HG03342 (cell line): ENCODE measurements at regions not wholly inside any gene's neighbourhood (a gene's known extent, or its start where the extent isn't known, plus 50 kb on each side); places are given as distances from the start of the nearest gene placed in this dataset.

ENCODE experiments used
- ATAC-seq: cut with Tn5 transposase; IDR thresholded peaks from one replicate; pipeline ENCODE4 v1.9.1; 2021; ENCODE audit warnings: mild to moderate bottlenecking, moderate library complexity; ENCODE audit not compliant: unreplicated experiment

DNA sequence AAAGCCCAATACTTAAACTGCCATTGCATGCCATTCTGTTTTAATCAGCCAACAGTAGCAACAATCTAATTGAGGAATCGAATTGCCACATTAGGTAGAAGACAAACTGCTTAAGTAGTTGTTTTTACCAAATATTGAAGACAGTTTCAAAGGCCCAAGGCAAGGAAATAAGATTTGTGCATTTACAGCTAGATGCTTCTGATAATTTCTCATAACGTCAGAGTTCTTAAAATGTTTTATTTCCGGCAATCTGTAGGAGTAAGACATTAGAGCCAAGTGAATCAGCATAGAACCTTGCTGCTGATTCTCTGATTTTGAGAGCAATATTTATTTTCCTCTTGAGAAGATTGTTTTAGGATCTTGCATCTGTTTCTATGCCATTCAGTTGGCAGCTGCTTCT is 174.3 kb downstream of the RBM43 start:
- no peak for ATAC-seq

DNA sequence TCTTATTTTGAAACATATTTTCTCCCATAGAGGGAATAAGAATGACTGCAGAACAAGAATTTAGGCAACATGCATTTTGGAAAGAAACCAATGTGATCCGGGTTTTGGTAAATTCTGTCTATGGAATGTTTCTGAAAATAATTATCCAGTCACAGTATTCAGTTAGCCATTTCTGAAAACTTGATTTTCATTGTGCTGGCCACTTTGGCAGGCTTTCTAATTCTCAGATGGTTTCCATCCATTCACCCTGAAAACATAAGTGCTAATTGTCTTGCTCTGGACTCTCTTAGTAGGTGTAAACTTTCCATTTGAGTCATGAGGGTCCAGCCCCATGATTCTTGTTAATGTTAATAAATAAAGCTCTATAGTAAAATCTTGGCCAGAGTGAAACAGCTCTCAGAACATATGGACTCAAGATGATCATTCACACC is 176.5 kb downstream of the RBM43 start:
- ATAC-seq = no peak

DNA sequence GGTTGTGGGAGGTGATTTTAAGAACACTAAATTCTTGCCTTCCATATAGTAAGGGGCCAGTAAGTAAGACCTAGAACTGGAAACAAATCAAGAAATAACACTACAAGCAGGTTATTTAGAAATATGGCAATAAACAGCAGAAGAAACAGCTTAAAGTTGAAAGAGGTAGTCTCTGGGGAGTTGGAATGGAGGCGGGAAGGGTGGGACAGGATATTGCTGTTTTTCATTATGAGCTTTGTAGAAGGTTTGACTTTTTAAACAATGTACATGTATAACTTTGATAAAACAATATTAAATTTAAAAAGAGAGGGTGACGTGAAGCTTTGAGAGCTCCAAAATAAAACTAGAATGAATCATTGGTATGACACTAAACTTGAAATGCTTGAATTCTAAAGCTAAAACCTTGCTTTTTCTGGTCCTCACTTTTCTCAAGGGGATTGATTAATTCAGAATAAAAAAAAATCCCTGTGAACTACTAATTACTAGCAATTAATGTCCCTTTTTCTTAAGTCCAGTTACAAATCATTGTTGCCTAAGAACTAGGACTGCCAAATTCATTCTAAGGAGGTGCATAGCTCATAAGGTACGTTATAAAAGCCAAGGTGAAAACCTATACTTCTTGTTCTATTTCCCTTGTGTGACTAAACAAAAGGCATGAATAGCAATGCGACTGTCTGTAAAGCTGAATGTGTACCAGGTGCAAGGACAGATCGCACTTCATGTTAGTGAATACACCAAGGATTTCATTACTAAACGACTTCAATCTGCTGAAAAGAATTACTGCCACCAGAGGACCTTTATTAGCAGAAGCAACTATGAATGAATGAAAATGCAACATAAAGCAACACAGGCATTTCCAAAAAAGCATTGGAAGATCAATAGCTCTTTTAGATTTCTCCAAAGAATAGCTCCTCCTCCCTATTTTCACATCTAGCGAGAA is 177.5 kb downstream of the RBM43 start:
- ATAC-seq = no peak

DNA sequence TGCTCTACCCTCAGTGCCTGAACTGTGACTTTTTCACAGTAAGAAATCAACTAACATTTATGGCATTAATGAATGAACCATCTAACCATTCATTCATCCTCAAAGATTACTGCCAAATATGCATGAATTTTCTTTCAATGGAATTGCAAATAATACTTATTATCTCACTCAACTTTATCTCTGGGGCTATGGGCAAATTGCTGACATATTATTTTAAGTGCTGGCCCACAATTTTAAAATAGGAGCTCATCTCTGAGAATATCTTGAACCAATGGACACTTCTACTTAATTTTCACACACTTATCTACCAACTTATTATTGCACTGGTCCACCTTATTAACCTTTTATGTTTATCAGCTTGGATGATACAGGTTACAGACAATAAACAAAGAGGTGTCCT is 182.8 kb downstream of the RBM43 start:
- ATAC-seq = no peak

DNA sequence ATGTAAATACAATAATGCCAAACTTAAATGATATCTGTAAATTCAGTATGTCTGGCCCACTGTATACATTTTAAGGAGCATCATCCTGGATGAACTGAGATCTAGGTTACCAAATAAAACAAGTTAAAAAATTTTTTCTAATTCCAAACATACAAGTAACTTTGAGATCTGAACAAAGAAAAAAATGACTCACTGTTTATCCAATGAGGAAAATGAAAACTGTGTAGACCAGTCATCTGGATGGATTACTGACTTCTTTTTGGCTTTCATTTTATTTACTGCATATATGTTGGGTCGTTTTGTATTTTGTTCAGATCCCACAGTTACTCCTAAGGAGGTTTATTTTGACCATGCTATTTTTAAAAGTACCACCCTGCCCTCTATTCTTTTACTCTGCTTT is 189.8 kb downstream of the RBM43 start:
- ATAC-seq = no peak

DNA sequence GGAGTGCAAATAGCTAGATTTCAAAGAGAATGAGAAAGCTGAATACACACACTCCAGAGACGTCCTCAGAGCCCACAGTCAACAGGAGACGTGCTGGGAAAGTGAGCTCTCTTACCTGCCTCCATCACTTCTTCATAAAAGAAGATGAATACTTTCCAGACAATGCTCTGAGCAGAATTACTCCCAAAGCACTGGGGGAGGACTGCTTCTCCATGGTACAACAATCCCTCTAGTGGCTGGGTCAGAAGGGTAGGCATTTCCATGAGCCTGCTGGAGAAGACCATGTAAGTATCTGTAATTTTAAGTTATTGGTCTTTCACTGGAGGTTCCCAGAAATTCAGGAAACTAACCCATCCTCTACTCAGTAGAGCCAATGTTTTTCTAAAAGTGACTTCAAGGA is 190.3 kb downstream of the RBM43 start:
- no peak for ATAC-seq

DNA sequence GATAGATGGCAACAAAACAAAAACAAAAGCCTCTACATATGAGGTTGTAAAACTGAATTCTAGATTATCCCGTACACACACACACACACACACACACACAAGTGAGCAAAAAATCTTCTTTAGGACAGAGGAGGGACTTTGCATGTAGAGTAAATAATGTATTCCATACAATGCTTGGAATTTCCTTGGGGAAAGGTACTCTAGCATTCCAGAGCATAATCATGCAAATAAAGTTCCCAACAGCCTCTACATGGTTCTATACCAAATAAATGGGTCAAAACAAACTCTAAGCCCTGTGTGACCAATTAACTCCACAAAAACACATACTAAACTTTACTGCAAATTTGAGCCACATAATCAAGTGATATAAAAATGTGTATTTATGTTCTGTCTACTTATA is 191.4 kb downstream of the RBM43 start:
- no peak for ATAC-seq

DNA sequence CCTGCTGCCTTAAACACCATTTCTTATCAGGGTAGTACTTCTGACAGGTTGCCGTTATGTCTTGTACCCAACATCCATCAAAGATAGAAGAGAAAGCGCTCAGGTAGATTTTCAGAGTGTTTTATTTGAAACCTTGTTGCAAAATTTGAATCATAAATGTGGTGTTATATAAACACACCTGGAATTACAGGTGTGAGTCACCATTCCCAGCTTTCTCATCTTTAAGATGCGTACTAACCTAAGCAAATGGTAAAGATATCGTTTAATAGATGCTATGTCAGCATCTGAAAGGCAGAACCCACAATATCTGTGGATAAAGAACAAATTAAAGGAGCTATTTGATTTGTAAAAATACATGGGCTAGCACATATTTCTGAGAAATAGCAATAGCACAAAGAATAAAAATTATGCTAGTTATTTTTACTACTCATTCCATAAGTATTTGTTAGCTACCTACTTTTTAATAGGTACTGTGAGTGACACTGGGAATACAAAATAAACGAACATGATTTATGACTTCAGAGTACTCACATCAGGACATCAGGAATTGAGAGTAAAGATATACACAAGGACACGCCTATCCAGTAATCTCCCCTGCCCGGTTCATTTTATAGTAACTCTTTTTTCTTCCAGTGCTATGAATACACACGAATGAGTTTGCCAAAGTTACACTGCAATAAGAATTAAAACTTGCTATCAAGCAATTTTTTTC is 193.8 kb downstream of the RBM43 start:
- ATAC-seq = no peak

DNA sequence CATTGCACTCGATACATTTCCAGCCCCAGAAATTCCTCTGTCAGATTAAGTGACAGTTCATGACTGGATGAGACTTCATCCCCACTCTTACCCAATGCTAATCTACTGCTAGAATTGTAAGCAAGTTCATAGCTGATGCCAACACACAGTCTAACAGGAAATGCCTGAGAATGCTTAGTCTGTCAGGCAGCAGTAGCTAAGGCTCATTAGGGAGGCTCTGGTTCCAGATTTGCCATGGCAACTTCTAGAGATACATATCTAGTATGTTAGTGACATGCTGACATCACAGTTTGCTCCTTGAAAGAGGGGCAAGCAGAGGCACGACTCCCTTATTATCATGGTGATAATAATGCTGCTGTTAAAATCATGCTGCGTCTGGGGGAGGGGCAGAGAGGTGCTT is 198.4 kb downstream of the RBM43 start:
- ATAC-seq = no peak

DNA sequence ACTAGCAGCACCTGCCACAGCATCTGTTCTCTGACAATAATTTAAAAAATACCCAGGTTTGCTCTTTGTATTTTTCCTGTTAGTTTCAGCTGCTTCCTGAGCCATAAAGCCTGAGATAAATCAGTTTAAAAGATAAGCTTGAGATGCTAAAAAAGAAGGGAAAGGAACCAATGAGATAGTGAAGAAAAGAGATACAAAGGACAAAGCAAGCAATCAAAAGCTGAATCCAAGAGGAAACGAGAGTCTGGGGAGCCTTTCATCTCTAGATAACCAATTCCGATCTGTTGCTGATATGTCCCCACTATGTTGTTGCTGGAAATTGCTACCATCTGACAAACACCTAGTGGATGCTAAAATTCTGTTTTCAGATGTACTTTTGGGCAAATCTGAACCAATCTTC is 201.4 kb downstream of the RBM43 start:
- ATAC-seq = no peak

DNA sequence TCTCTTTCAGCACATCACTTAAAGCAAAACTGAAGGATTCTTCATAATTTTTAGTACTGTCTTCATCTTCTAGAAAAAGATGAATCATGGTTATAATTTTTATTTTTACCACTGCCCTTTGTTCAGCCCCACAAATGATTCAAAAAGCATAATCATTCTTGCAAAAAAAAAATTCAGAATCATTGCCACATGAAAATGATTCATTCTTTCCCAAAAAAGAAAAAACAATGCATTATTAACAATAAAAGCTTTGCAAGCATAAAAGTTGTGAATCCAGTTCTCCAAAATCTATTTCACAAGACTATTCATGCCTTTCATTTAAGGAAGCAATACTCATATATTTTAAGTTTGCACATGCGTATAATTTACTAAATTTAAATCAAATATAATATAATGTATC is 204.8 kb downstream of the RBM43 start:
- ATAC-seq = no peak

DNA sequence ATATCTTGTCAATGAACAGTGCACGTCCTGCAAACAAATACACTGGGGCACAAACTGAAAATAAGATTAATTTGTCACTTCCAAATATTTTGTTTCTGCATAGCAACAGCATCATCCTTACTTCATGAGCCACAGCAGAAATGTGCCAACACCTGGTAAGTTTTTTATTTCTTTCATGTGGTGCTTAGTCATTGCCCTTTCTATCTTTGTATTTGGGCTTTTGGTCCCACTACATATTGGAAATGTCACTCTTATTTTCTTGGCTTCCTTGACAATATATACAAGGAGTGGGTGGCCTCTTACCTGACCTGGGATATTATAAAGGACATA is 208.0 kb downstream of the RBM43 start:
- ATAC-seq = no peak

DNA sequence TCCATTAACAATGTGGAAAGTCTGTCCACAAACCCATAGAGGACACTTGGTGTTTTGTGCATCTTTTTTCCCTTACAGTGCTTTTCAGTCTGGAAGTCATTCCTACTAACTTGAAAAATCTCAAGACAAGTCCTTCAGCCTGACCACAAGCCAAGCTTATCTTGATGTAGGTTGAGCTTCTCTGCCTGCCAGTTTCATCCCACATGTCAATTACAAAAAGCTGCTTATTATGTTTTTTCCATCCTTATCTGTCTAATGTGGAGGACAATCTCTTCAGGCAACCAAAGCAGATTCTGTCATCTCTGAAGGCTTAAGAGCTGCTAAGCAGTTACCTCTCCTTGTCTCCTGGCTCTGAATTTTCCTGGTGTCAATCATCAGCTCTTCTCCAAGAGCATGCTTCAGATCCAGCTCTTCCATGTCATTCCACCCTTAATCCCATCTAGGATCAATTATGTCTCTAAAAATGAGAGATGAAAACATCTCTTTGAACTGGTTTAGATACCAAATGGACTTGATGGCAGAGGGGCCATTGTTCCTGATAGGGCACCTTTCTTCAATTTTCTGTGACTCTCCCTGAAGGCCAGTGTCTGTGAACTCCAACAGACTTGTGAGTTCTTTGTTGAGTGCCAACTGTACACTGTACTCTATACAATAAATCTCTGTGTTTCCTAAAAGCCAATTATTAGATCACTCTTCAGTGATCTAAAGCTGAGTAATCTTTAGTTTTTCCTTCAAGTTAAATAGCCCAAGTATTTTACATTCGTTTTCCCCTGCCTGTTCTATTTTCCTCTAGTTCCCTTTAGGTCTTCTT is 208.6 kb downstream of the RBM43 start:
- no peak for ATAC-seq

DNA sequence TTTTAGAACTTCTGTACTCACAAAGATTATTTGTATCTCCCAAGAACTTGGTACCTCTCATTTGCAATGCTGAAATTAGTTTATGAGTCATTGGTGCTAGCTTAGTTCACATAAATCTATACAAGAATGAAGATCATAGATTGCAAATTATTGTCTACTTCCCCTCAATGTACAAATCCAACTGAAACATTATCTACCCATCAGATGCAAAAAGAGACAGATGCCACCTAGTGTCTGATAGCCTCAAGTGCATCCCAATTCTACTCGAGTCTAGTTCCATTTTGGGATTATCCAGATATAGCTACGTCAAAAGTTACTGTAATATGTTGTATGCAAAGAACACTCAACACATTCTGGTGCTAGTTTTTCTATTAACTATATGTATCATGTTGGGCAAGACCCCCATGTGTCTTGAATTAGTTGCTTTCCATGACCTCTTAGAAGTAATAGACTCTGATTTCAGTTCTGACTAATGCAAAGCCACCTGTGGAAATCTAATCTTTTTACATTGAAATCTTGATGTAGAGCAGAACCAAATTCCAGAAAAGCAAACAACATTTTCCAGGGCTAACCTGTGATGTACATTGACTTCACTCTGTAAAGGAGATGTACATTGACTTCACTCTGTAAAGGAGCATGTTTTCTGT is 210.0 kb downstream of the RBM43 start:
- peak; percentile 91 for ATAC-seq

DNA sequence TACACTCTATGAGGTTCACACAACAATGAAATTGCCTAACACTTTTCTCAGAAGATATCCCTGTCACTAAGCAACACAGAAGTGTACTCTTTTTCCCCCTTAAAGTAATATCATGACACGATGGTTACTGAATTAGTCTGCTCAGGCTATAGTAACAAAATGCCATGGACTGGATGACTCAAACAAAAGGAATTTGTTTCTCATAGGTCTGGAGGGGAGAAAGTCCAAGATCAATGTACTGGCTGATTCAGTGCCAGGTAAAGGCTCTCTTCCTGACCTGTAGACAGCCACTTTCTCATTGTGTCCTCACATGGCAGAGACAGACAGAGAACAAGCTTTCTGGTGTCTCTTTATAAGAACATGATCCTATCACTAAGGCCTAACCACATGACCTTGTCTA is 211.9 kb downstream of the RBM43 start:
- ATAC-seq = no peak

DNA sequence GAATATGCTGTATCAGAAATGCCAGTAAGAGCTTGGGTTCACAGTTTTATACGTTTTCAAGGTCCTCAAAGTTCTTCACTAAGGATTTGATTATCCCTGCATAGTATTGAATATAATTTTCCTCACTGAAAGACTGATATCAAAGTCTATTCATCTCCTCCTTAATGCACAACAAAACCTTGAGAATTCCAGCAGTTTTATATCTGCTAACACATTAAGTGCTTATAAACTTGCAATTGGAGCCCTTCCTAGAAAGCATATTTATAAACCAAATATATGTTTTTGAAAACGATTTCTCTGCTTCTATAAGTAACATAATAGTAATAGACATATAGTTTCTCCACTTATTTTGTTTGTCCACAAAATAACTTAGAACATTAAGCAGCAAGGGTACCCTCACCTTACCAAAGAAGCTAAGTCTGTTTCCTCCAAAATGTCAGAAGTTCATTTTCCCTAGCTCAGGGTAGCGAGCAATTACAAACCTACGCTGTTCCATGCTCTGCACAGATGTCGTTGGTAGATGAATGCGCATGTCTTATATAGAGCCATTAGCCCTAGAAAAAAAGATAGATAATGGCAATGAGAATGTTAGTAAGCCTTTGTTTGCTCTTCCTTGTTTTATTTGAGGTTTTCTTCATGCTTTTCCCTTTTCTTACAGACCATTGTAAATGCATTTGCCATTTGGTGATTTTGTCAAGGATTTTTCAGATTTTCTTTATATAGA is 213.2 kb downstream of the RBM43 start:
- ATAC-seq = no peak

DNA sequence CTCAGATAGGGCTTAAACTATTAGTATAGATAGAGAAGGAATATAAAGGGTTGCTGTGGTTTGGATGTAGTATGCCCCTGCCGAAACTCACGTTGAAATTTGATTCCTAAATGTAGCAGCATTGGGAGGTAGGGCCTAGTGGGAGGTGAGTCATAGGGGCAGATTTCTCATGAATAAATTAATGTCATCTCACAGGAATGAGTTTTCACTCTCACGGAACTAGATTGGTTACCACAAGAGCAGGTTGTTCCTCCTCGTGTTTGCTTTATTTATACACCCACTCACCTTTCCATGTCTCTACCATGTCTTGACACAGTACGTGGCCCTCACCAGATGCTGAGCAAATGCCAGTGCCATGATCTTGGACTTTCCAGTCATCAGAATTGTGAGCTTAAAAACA is 218.2 kb downstream of the RBM43 start:
- ATAC-seq = no peak

DNA sequence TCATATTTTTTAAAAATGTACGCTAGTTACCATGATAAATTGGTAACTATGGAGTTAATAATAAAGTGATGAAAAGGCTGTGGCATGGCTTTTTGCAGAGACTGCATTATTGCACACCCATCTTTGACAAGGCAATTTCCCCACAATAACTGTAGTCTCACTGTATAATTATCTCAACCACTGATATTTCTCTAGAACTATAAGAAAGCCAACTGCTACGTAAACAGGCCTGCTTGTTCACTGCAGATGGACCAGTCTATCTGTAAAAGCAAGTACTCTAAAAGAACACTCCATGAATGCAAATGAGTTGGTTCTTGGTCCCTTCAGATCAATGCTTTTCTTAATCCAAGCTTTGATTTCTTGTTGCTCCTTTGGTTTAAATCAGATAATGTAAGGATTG is 218.7 kb downstream of the RBM43 start:
- ATAC-seq = no peak

DNA sequence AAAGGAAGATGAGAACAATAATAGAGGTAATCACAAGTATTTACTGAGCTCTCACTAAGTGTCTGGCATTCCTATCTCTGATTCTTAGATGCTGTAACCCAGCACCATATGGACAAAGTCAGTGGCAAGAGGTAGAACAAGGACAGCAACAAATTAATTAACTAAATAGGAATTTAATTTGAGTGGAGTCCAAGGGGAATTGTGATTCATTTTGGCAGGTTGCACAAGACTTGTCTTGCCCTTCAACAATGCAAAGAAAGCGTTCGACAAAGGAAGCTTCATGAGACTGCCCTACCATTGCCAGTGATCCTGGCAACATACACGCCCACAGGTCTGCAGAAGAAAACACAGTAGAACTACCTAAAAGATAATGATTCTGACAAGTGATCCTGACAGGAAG is 221.6 kb downstream of the RBM43 start:
- no peak for ATAC-seq

DNA sequence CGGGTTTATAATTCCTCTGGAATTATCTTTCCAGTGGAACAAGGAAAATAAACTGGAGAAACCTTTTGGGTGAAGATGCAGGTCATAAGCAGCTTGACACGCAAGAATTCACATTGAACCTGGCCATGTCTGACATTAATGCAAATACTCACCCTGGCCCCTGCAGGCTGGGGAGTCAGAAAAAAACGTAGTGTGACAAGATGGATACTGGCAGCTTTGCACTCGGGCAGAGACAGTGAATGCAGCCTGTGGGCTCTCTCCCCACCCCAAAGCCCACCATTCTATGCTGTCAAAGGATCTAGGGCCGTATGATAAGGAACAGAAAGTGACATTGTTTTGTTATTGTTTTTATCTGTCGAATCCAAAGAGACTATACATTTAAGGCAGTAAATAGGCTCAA is 223.1 kb downstream of the RBM43 start:
- ATAC-seq = no peak
